GM19035 (cell line): ENCODE measurements at regions not wholly inside any gene's neighbourhood (a gene's known extent, or its start where the extent isn't known, plus 50 kb on each side); places are given as distances from the start of the nearest gene placed in this dataset.

Experiments
- ATAC-seq: cut with Tn5 transposase; IDR thresholded peaks from one replicate; pipeline ENCODE4 v1.9.1; 2021; ENCODE audit not compliant: unreplicated experiment

- ATAC-seq: no peak
These were observed 551.4 kb downstream of the SLITRK6 start for GRCh38 chr13:85247780-85248179.

- ATAC-seq: no peak
These were observed 555.4 kb downstream of the SLITRK6 start for GRCh38 chr13:85243831-85244230.

DNA sequence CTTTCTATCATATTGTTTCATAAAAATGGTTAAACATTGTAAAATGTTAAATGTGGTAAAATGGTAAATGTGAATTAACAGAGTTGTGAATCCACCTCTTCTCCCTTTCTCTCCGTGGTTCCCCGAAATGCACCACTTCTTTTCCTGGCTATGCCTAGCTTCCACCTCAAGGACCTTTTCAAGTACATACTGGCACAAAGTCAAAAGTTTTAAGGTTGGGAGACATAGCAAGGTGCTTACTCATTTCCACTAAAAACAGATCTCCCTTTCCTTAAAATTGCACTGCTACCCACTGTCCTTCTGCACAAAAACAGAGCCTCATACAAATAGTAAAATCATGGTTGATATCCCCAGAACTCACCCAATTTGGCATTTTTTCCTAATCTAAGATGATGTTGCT lies 558.2 kb downstream of the SLITRK6 start:
- no peak for ATAC-seq

DNA sequence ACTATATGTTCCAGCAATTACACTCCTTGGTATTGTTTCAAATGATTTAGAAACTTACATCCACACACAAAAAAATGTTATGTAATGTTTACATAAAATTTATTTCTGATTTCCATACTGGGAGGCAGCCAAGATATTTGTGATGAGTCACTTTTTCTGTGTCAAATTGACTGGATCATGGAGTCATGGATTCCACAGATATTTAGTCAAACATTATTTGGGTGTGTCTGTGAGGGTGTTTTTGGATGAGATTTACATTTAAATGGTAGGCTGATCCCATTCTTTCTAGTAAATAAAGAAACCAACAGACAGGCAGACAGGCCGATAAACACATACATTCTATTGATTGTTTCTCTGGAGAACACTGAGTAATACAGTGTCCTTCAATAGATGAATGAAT lies 562.8 kb downstream of the SLITRK6 start:
- ATAC-seq: no peak

- no peak for ATAC-seq
These were observed 568.5 kb downstream of the SLITRK6 start for GRCh38 chr13:85230691-85231093.

GRCh38 chr13:85228692-85229091 lies 570.5 kb downstream of the SLITRK6 start:
- no peak for ATAC-seq

DNA sequence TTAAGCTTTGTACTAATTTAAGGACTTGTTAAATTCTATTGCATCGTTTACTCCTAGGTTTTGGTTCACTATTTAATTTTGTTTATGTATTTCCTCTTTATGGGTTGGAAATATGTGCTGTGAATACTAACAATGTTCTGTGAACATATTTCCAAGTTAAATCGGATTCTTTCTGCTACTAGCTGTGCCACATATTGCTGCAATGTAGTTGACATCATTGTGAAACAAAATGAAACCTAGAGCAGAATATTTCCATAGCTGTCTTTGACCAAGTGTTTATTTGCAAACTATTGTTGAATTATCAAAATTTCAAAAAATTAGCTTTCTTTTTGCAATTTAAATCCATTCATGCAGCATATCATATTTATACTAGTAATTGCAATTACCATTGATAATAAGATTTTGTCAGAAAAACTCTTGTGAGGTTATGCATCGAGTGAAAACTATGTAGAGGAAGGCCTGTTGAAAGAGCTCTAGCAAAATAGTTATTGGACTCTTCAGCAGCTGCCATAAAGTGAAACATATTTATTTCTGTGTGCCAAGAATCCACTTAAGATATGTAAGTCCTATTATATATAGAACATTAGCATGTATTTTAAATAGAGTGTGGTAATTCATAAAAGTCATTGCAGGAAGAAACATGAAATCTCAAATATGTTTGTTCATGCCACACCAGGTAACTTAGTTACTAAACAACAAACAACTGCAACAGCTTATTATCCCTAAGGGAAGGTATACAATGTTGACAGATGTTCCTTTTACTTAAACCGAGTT lies 575.1 kb downstream of the SLITRK6 start:
- no peak for ATAC-seq

- ATAC-seq: no peak
These were observed 582.6 kb downstream of the SLITRK6 start for GRCh38 chr13:85216576-85216975.

- no peak for ATAC-seq
These were observed 586.5 kb downstream of the SLITRK6 start for GRCh38 chr13:85212692-85213091.

GRCh38 chr13:85204668-85205344 lies 594.4 kb downstream of the SLITRK6 start:
- no peak for ATAC-seq

DNA sequence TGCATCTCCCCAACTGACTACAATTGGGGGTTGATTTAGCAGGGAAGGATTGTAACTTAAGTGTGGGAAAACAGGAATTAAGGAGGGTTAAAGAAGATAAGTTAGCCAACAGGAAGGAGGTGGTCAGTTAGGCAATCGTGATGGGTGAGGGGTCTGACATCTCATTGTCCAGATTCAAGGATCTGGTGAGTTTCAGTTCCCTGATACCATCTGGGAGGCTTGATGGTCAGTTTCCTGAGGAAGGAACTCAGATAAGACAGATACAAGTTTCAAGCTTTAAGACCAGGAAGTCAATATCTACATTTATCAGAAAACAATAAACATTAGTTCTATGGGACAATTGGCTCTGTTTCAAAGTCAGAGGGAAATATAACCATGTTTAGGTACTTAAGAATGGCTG lies 601.8 kb downstream of the SLITRK6 start:
- ATAC-seq: no peak

DNA sequence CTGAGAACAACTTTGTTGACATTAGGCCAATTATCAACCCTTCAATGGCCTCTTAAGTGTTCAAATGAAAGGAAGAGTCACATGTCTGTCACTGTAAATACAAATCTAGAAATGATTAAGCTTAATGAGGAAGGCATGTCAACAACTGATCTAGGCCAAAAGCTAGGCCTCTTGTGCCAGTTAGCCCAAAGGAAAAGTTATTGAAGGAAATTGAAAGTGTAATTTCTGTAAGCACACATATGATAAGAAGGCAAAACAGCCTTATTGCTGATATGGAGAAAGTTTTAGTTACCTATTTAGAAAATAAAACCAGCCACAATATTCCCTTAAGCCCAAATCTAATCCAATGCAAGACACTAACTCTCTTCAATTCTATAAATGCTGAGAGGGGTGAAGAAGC lies 604.7 kb downstream of the SLITRK6 start:
- no peak for ATAC-seq

GRCh38 chr13:85191996-85192718 lies 607.1 kb downstream of the SLITRK6 start:
- no peak for ATAC-seq

DNA sequence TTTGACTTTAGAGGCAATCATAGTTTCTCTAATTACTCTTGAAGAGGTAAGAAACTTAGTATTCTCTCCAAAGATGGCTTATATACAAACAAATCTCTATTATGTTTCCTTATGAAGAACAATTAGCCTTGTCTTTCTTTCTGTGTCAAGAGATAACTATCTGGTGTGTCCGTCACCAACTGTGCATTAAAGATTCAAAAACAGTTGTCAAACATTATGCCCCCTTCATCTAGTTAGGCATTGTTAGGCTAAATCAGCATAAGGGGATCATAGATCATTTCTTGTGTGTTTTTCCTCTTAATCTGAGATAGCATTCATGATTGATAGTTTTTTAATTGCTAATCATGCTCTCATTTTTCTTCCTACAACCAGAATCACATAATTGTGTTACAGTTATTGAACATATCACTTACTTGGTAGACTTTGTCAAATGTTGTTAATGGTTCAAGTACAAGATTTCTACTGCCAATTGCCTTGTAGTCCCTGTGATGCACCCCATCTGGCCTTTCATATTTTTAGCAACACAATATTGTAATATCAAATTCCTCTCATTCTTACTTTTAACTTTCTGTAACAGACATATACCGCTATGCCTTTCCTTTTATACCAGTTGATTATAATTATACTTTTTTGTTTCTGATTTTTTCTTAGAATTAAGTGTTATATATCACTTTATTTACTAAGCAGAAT lies 612.7 kb downstream of the SLITRK6 start:
- ATAC-seq: no peak

DNA sequence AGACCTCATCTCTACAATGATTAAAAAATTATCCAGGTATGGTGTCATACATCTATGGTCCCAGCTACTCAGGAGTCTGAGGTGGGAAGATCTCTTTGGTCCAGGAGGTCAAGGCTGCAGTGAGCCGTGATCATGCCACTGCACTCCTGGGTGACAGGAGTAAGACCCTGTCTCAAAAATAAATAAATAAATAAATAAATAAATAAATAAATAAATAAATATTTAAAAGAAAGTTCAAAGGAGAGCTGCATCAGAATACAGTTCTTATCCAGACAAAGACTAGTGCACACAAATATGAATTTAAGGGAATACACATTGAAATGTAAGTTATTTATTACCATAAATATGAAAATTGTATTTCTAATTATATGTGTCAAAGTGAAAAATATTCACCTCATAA lies 624.9 kb downstream of the SLITRK6 start:
- ATAC-seq: no peak

- ATAC-seq: no peak
These were observed 628.8 kb downstream of the SLITRK6 start for GRCh38 chr13:85170372-85170771.

DNA sequence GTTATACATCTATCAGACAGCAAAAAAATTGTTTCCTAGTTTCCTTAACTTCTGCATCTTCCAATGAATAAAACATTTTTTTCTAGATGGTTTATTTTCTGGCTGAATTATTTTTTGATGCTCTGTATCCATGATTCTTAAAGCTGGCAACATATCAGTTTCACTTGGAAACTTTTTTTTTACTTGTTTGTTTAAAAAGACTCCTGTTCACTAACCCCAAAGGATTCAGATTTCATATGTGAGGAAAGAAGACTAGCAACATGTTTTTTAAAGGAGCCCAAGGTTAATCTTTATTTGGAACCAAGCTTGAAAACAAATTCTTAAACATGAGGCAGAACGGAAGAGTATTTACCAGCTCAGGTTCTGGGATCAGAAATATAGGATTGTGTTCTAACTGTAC lies 632.3 kb downstream of the SLITRK6 start:
- ATAC-seq: no peak

- ATAC-seq: no peak
These were observed 636.2 kb downstream of the SLITRK6 start for GRCh38 chr13:85163063-85163462.

GRCh38 chr13:85148009-85148408 lies 651.2 kb downstream of the SLITRK6 start:
- no peak for ATAC-seq

GRCh38 chr13:85142351-85142927 lies 656.8 kb downstream of the SLITRK6 start:
- no peak for ATAC-seq

- ATAC-seq: no peak
These were observed 657.8 kb downstream of the SLITRK6 start for GRCh38 chr13:85141401-85141800.
